GM19372 (cell line): ENCODE measurements at regions not wholly inside any gene's neighbourhood (a gene's known extent, or its start where the extent isn't known, plus 50 kb on each side); places are given as distances from the start of the nearest gene placed in this dataset.

Experiments used
- ATAC-seq: cut with Tn5 transposase; IDR thresholded peaks from one replicate; pipeline ENCODE4 v1.9.1; 2021; ENCODE audit warnings: mild to moderate bottlenecking, low read depth, moderate library complexity; ENCODE audit not compliant: unreplicated experiment

DNA sequence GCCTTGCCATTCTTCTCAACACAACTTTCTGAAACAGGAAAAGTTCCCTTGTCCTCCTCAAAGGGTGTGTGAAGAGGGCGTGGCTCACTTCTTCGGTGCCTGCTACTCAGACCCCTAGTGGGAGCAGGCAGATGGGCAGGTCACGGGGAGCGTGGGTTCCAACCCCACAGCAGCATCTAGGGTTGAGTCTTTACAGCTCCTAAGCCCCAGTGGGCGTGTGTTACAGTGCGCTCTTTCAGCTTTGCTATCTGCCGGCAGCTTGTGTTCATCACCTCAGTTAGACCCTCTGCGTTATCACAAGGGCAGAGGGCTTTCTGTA lies 57.5 kb upstream of the KLF3 start:
- no peak for ATAC-seq

DNA sequence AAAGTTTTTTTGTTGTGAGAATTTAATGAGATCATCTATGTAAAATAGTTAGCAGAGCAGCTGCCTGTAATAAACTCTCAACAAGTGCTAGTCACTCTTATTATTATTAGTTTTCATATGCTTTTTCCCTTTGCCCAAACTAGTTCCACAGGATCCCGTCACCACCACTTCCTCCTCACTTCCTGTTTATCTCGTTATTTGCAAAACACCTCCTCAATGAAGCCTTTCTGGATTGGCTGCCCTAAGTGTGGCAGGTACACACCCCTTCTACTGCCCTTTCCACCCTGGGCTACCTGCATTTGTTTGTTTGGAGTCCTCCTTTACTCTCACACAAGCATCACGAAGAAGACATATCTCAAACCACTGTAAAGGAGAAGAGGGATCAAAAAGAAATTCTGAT lies 54.4 kb upstream of the KLF3 start:
- ATAC-seq: no peak

DNA sequence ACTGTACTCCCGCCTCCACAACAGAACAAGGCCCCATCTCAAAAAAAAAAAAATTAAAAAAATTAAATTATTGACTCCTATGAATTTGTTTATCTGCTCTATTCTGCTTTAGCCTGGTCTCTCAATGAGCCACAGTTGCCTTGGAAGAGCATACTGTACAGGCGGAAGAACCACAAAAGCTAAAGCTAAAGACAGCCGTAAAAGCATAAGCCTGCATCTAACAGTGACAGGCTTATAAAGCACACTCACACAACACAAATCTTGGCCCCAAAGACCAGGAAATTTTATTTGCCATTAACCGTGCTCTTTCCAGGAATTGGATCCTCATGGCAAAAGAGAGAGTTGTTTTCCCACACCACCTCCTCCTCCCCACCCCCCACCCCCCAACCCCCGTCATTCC lies 53.5 kb upstream of the KLF3 start:
- no peak for ATAC-seq

DNA sequence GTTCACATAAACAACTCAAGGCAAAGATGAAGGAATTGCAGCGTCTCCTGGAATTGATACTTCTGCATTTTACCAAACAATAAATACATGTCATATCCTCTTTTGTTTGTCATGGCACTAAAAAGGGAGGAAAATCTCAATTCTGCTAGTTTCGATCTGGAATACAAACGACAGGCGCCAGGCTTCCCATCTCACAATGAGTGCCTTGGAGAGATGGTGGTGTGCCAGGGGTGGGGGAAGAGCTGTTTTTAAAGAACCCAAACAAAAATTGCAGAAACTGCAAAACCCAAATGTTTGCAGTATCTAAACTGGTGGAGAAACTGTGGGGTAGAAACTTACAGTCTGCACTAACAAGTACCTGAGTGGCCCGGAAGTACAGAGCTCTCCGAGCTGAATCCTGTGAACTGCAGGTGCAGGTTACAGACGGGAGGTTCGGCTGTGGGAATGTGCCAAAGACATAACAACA lies 53.0 kb upstream of the KLF3 start:
- ATAC-seq: no peak

DNA sequence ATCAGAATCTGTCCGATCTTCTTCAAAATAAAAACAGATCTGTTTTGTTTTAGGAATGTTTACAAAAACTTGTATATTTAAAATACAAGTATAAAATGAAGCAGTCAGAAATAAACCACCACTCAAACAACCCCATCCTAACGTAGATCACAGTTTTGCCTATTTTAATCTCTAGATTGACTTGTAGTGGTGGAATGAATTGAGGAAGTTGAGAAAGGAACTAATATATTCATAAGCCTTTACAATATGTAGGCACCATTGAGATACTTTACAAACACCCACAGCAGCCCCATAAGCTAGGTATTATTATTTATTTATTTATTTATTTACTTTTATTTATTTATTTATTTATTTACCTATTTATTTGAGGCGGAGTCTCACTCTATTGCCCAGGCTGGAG lies 52.3 kb upstream of the KLF3 start:
- no peak for ATAC-seq

DNA sequence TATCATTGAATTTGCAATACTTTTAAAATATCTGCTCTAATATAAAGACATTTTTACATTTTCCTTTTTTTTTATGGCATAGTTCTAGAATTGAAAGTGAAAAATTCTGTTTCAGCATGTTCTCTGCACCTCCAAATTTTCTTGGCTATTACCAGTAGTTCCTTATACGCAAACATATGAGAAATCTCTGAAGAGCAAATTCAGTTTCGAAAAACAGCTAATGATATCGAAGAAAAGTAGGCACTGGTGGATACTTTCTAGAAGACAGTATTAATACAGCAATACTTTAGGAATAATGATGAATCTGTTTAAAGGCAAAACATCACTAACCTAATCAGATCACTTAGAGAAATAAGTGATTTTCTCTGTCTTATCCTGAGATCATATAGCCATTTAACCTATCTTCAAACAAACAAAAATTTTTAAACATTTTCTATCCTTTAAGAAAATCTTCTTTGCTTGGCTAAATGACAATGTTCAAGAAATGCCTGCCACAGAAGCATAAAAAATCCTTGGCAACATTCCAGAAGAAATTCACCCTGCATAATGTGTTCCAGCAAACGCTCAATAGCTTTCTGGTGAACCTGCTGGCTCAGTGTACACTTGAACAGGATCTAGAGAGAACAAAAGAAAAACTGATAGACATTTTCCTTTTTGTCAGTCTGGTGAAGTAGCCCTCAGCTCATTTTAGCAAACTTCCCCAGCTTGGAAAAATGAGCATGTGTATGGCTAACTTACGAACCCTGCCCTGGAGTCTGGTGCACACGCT lies 51.2 kb upstream of the KLF3 start:
- no peak for ATAC-seq
